CD4-positive, alpha-beta memory T cell (primary cell): ENCODE measurements at regions not wholly inside any gene's neighbourhood (a gene's known extent, or its start where the extent isn't known, plus 50 kb on each side); places are given as distances from the start of the nearest gene placed in this dataset.

Experiments used
- CTCF ChIA-PET: fragments of 350-600 bp; sonication (Branson Sonifier 250); formaldehyde crosslinking; loops from one replicate; lab custom pipeline; 2021; ENCODE audit warnings: inconsistent platforms; ENCODE audit not compliant: partially characterized antibody; lab: Charles Lee
- POLR2A ChIA-PET: fragments of 350-600 bp; sonication (Branson Sonifier 250); formaldehyde crosslinking; loops from one replicate; lab custom pipeline; 2021; ENCODE audit not compliant: partially characterized antibody; lab: Charles Lee
- DNase-seq, 5 donors: peaks; one replicate each; pipeline versions ENCODE4 v3.0.0 to v3.0.0-alpha.2; 2020 to 2022; ENCODE audit warnings: mixed read lengths in 1 of 5
- H3K27ac ChIP-seq: one replicate; pipeline ENCODE4 v1.7.0; 2013; ENCODE audit warnings: low read depth, low read length
- H3K27me3 ChIP-seq: 2 replicates; pipeline ENCODE4 v1.7.0; 2013; ENCODE audit warnings: mild to moderate bottlenecking, low read length, moderate library complexity; ENCODE audit not compliant: insufficient read depth
- H3K36me3 ChIP-seq: 2 replicates; pipeline ENCODE4 v1.7.0; 2013; ENCODE audit warnings: mild to moderate bottlenecking, low read length, moderate library complexity; ENCODE audit not compliant: insufficient read depth
- H3K4me1 ChIP-seq: 2 replicates; pipeline ENCODE4 v1.7.0; 2013; ENCODE audit warnings: mild to moderate bottlenecking, low read length, moderate library complexity; ENCODE audit not compliant: insufficient read depth
- H3K4me3 ChIP-seq, 2 donors: one replicate each; pipeline ENCODE4 v1.7.0; 2013; ENCODE audit warnings: low read length in 2 of 2, mild to moderate bottlenecking in 1 of 2
- H3K9me3 ChIP-seq, 2 donors: one replicate each; pipeline ENCODE4 v1.7.0; 2013; ENCODE audit warnings: low read length in 2 of 2, control low read depth in 1 of 2; ENCODE audit not compliant: control insufficient read depth in 1 of 2
- H3K27ac Mint-ChIP-seq, 7 donors: one replicate each; pipeline ENCODE4 v1.8.0; 2020 to 2021; ENCODE audit warnings: mixed read lengths in 7 of 7, mild to moderate bottlenecking in 6 of 7, inconsistent platforms in 3 of 7, moderate library complexity in 3 of 7
- H3K27me3 Mint-ChIP-seq, 2 donors: one replicate each; pipeline ENCODE4 v1.8.0; 2020 to 2021; ENCODE audit warnings: mixed read lengths in 2 of 2
- H3K36me3 Mint-ChIP-seq, 2 donors: one replicate each; pipeline ENCODE4 v1.8.0; 2020 to 2021; ENCODE audit warnings: mixed read lengths in 2 of 2, inconsistent platforms in 1 of 2, mild to moderate bottlenecking in 1 of 2
- H3K4me1 Mint-ChIP-seq, 4 donors: one replicate each; pipeline ENCODE4 v1.8.0; 2020 to 2021; ENCODE audit warnings: mixed read lengths in 4 of 4, mild to moderate bottlenecking in 1 of 4
- H3K4me3 Mint-ChIP-seq, 8 donors: one replicate each; pipeline ENCODE4 v1.8.0; 2020 to 2021; ENCODE audit warnings: mixed read lengths in 8 of 8, mild to moderate bottlenecking in 7 of 8, moderate library complexity in 6 of 8, inconsistent platforms in 3 of 8
- H3K9me3 Mint-ChIP-seq, 8 donors: one replicate each; pipeline ENCODE4 v1.8.0; 2020 to 2021; ENCODE audit warnings: mixed read lengths in 8 of 8, mild to moderate bottlenecking in 5 of 8, inconsistent platforms in 3 of 8, moderate library complexity in 1 of 8
- intact Hi-C: fragments of 100-400 bp; cut with micrococcal nuclease; formaldehyde crosslinking; loops from one replicate; pipeline ENCODE4 v1.15.1; 2023

- POLR2A ChIA-PET: no interaction called here
- Histone ChIP-seq H3K4me1 (no peaks in the 10 kb centered on the region), H3K27me3 (no peaks in the 10 kb centered on the region), H3K4me3 (no peak overlapping the region), H3K36me3 (no peaks in the 10 kb centered on the region), H3K27ac (no peak overlapping the region), H3K9me3 (no peaks in the 10 kb centered on the region)
- Mint-ChIP-seq H3K36me3 (no peaks in the 10 kb centered on the region), H3K4me3 (no peak overlapping the region), H3K9me3 (peaks cover 0 to 3% (median 0%) of the 10 kb centered on the region in 8 donors), H3K27ac (no peak overlapping the region), H3K4me1 (peaks cover 0 to 3% (median 0%) of the 10 kb centered on the region in 4 donors), H3K27me3 (peaks cover 4 to 15% of the 10 kb centered on the region in 2 donors)
- intact Hi-C loops: no loop called here
- no peak for DNase-seq
- CTCF ChIA-PET: no interaction called here
Observed at GRCh38 chr4:3582091-3582475, 49.9 kb upstream of the LRPAP1 start.
